Esophagus squamous epithelium (tissue), 4 donors: ENCODE measurements at regions not wholly inside any gene's neighbourhood (a gene's known extent, or its start where the extent isn't known, plus 50 kb on each side); places are given as distances from the start of the nearest gene placed in this dataset.

Experiments
- POLR2A ChIP-seq, 4 donors: fragments of 450-650 bp; IDR thresholded peaks; one replicate each; pipeline ENCODE4 v1.6.1; 2017; ENCODE audit warnings: antibody characterized with exemption in 4 of 4, mild to moderate bottlenecking in 4 of 4, moderate library complexity in 3 of 4
- TF ChIP-seq, protein P1 (sequence below), 6 experiments: fragments of 450-650 bp in 4 of 6; fragments of 200-600 bp in 2 of 6; sonication (generic) in 2 of 6; IDR thresholded peaks; one replicate each; pipeline ENCODE4 v1.5.1; 2016 to 2019; ENCODE audit warnings: antibody characterized with exemption in 6 of 6, mild to moderate bottlenecking in 4 of 6, moderate library complexity in 4 of 6

DNA sequence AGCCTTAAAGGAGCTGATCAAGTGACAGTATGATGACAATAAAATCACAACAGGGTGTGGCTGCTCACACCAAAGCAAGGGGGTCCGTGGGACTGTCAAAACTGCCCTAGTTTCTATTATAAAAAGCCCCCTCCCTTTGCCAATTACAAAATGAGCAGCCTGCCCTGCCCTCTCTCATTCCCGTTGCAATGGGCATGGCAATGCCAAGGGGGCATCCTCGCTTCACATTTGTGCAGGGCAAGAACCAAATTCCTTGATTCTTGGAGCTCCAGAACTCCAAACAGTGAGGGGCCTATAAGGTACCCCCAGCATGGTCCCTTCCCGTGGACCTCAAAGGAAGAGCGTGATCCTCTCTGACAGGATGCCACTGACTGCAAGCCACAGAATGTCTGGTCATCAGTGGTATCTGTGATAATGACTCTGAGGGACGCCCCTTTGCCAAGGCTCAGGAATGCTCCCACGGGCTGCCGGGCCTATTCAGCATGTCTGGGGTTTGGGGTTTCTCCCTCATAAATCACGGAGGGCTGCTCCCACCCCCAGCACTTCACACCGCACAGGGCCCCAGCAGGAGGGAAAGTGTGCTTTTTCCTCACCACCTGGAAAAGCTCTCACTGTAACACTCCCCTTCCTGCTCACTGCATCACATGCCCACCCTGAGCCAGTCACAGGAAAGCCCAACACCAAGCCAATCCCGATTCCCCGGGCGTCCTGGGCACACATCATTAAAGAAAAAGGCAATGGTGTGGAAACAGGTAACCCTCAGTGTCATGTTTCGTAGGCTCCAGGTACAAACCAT, 105.1 kb upstream of the TRPM1 start:
- TF ChIP-seq, protein P1, sequence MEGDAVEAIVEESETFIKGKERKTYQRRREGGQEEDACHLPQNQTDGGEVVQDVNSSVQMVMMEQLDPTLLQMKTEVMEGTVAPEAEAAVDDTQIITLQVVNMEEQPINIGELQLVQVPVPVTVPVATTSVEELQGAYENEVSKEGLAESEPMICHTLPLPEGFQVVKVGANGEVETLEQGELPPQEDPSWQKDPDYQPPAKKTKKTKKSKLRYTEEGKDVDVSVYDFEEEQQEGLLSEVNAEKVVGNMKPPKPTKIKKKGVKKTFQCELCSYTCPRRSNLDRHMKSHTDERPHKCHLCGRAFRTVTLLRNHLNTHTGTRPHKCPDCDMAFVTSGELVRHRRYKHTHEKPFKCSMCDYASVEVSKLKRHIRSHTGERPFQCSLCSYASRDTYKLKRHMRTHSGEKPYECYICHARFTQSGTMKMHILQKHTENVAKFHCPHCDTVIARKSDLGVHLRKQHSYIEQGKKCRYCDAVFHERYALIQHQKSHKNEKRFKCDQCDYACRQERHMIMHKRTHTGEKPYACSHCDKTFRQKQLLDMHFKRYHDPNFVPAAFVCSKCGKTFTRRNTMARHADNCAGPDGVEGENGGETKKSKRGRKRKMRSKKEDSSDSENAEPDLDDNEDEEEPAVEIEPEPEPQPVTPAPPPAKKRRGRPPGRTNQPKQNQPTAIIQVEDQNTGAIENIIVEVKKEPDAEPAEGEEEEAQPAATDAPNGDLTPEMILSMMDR (IDR thresholded peaks at IDR 0.05), result no peak
- no peak for TF ChIP-seq POLR2A (IDR thresholded peaks at IDR 0.05)
